Hepatic stellate cell (primary cell): ENCODE measurements at regions not wholly inside any gene's neighbourhood (a gene's known extent, or its start where the extent isn't known, plus 50 kb on each side); places are given as distances from the start of the nearest gene placed in this dataset.
"Not testable (repeated sequence)": the region's sequence is repeated elsewhere in the genome, so short reads cannot be mapped to it uniquely, and the experiment has no call there.

Experiments used
- DNase-seq: peaks from one replicate; pipeline ENCODE4 v3.0.0; 2011; ENCODE audit warnings: low spot score

DNA sequence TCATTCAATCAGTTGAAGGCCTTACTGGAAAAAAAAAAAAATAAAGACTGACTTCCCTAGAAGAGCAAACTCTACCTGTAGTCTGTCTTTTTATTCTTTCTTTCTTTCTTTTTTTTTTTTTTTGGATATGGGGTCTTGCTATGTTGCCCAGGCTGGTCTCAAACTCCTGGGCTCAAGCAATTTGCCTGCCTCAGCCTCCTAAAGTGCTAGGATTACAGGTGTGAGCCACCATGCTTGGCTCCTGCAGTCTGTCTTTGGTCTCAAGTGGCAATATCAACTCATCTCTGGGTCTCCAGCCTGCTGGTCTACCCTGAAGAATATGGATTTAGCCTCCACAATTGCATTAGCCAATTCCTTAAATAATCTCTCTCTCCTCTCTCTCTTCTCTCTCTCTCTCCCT, 167.7 kb upstream of the P2RY1 start:
- DNase-seq: no peak

DNA sequence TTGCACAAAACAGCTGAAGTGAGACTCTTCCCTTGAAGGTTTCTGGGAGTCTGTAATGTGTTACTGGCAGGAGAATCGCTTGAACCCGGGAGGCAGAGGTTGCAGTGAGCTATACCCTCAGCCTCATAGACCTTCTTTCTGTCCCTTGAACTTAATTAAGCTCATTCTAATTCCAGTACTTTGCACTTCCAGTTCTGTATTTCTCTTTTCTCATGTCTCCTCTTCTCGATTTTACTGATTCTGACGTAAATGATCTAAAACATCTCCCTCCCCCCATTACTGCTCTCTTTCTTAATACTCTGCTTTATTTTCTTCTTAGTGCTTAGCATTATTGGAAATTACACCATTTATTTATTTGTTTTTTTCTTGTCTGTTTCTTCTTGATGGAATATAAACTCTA, 165.4 kb upstream of the P2RY1 start:
- no peak for DNase-seq

- DNase-seq: no peak
Measured at GRCh38 chr3:152671446-152672319, 163.2 kb upstream of the P2RY1 start.

DNA sequence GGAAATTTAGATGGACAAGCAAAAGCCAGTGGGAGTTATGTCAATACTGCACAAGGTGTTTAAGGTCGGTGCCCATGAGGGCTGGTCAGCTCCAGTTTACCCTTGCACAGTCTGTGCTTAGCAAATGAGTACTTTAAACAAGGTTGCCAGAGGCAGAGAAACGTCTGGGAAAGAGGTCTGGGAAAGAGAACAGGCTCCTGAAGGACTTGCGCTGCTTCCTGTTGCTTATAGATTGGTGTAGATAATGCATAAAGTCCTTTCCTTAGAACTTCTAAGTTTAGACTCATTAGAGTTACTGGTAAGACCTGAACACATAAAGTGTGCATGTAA, 162.6 kb upstream of the P2RY1 start:
- DNase-seq: no peak

GRCh38 chr3:152676810-152677379, 158.0 kb upstream of the P2RY1 start:
- no peak for DNase-seq

DNA sequence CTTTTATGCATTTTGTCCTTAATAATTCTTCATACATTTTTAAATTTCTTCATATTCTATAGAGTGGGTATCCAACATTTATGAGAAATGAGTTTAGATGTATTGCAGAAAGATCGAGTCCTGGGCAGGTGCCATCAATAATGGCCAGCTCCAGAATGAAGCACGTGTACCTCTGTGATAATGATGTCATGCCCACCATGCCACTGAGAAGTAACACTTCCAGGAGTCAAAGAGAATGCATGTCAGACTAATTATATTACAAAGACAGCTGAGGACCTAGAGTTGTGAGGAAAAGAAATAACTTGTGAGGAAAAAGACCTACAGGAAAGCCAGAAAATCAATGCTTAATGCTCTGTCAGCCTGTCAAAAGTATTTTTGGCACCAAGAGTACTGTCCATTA, 157.4 kb upstream of the P2RY1 start:
- DNase-seq: no peak

DNA sequence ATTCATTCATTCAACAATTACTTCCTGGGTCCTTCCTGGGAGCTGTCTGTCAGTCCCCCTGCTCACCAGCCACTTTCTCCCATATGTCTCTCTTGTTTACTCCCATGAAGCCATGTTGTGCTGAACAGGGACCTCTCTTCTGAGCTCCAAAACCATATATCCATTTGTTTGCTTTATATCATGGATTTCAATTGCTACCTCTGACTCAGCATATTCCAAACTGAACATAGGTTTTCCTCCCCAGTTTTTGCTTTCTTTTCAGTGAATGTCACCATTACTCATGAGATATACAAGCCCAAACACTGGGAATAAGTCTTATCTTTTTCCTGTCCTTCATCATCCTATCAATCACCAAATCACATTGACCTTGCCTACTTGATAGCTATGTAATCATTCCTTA, 152.5 kb upstream of the P2RY1 start:
- no peak for DNase-seq

- no peak for DNase-seq
Measured at GRCh38 chr3:152683521-152683999, 151.4 kb upstream of the P2RY1 start.

- no peak for DNase-seq
Measured at GRCh38 chr3:152684279-152684678, 150.7 kb upstream of the P2RY1 start.

- no peak for DNase-seq
Measured at GRCh38 chr3:152688313-152688712, 146.6 kb upstream of the P2RY1 start.

DNA sequence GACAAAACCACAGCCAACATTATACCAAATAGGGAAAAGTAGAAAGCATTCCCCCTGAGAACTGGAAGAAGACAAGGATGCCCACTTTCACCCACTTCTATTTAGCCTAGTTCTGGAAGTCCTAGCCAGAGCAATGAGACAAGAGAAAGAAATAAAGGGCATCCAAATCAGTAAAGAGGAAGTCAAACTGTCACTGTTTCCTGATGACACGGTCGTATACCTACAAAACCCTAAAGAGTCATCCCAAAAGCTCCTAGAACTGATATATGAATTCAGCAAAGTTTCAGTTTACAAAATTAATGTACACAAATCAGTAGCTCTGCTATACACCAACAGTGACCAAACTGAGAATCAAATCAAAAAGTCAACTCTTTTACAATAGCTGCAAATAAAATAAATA, 142.6 kb upstream of the P2RY1 start:
- DNase-seq: not testable (repeated sequence)

DNA sequence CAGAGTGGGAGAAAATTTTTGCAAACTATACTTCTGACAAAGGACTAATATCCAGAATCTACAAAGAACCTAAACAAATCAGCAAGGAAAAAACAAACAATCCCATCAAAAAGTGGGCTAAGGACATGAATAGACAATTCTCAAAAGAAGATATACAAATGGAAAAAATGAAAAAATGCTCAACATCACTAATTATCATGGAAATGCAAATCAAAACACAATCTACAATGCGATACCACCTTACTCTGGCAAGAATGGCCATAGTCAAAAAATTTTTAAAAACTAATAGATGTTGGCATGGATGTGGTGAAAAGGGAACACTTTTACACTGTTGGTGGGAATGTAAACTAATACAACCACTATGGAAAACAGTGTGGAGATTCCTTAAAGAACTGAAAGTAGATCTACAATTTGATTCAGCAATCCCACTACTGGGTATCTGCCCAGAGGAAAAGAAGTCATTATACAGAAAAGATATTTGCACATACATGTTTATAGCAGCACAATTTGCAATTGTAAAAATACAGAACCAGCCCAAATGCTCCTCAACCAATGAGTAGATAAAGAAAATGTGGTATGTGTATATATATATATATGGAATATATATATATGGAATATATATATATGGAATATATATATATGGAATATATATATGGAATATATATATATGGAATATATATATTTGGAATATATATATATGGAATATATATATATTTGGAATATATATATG, 141.2 kb upstream of the P2RY1 start:
- DNase-seq: not testable (repeated sequence)

- no peak for DNase-seq
Measured at GRCh38 chr3:152695840-152696239, 139.1 kb upstream of the P2RY1 start.

GRCh38 chr3:152696962-152697361, 138.0 kb upstream of the P2RY1 start:
- DNase-seq: no peak

GRCh38 chr3:152703245-152703890, 131.6 kb upstream of the P2RY1 start:
- no peak for DNase-seq

- no peak for DNase-seq
Measured at GRCh38 chr3:152706991-152707713, 127.8 kb upstream of the P2RY1 start.

GRCh38 chr3:152709659-152710058, 125.3 kb upstream of the P2RY1 start:
- DNase-seq: no peak

- no peak for DNase-seq
Measured at GRCh38 chr3:152710549-152710948, 124.4 kb upstream of the P2RY1 start.

- no peak for DNase-seq
Measured at GRCh38 chr3:152713989-152714388, 120.9 kb upstream of the P2RY1 start.

DNA sequence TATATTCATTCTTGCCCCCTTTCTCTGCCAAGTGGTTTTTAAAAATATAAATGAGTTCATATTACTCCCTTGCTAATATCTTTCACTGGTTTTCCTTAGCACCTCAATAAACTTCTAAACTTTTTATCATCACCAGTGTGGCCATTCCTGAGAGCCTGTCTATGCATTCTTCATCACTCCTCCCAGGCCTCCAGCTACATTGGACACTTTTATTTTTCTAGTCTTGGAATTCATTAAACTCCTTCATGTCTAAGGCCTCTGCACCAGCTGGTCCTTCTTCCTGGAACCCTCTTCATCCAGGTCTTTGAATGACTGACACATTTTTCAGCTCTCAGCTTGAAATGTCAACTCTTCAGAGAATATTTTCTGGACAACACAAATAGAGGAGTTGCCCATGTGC, 120.4 kb upstream of the P2RY1 start:
- DNase-seq: no peak

DNA sequence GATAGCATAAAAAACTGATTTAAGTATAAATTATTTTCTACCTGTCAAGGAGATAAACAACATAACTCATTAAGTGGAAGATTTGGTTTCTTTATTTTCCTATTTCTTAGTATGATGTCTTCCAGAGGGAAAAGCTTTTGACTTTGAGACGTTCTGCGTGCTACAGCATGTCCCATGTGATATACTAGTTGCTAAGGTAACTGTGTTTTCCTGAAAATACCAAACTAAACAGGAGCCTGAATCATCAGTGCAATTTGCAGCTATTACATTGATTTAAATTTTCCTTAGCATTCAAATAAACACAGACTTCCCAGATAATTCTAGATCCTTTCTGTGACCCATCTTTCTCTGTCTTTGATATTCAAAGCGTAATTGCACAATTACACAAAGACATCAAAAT, 117.7 kb upstream of the P2RY1 start:
- DNase-seq: no peak

DNA sequence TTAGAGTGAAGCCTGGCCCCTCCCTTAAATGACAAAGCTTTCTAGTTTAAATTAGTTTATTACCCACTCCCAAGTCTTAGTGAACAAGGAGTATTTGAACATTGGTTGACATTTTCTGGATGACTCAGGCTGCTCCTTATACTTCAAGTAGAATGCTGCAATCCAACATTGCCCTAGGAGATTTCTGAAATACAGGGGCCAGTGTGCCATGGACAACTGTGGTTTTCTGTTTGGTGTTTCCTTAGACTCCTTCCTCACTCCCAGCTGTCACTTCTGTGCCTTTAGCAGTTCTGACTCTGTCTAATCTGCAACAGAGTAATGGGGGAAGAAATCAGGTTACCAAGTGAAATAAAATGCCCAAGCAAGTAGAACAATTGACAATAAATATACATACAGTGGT, 116.1 kb upstream of the P2RY1 start:
- no peak for DNase-seq
